ENCODE measurements at regions not wholly inside any gene's neighbourhood (a gene's known extent, or its start where the extent isn't known, plus 50 kb on each side); places are given as distances from the start of the nearest gene placed in this dataset.

DNA sequence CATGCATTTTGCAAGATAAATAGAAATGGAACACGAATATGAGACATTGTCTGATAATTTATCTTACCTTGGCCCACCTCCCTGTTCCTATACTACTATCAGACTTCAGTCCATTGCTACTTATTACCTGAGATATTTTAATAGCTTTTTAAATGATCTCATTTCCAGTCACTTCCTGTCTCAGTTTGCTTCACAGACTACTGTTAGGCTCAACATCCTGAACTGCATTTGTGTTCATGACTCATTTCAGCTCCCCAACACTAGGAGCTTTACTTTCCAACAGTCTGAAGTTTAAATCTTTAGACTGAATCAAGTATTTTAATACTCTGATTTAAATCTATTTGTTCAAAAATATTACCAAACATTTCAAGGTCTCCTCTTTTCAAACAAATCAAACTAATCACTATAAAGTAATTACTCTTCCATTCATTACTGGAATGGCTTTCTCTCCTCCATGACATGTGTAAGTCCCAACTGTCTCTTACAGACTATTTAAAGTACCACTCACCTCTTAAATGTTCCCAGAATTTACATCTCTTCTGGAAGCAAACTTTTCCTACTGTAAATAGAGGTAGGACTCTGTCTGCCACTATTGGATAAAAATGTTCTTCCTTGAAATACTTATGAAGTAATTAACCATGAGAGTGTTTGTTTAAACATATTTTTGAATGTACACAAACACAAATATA lies 1277.6 kb downstream of the ZPLD1 start:
- no peaks in the 10 kb centered on the region for H3K4me1 ChIP-seq (ENCODE audit: insufficient read depth)
- WGBS (ENCODE audit: low lambda C conversion rate, missing lambda C conversion rate): 62% methylated on average over 1 of the region's 1 CpG
- no peaks in the 10 kb centered on the region for H3K27me3 ChIP-seq
- no peak for DNase-seq (ENCODE audit: low spot score)
- no peaks in the 10 kb centered on the region for H4K20me1 ChIP-seq (ENCODE audit: insufficient read depth, poor library complexity, severe bottlenecking)
- no peaks in the 10 kb centered on the region for H3K36me3 ChIP-seq (replicated peaks; ENCODE audit: insufficient read depth, low read depth)
- no peak overlapping the region for H3K27ac ChIP-seq
- no peak overlapping the region for H3K4me3 ChIP-seq
- no peak for TF ChIP-seq EZH2phosphoT487 (IDR thresholded peaks at IDR 0.05; ENCODE audit: low read depth, severe bottlenecking, unreplicated experiment)
- no peak for TF ChIP-seq EZH2 (IDR thresholded peaks at IDR 0.05; ENCODE audit: borderline replicate concordance)
- TF ChIP-seq, protein P1, sequence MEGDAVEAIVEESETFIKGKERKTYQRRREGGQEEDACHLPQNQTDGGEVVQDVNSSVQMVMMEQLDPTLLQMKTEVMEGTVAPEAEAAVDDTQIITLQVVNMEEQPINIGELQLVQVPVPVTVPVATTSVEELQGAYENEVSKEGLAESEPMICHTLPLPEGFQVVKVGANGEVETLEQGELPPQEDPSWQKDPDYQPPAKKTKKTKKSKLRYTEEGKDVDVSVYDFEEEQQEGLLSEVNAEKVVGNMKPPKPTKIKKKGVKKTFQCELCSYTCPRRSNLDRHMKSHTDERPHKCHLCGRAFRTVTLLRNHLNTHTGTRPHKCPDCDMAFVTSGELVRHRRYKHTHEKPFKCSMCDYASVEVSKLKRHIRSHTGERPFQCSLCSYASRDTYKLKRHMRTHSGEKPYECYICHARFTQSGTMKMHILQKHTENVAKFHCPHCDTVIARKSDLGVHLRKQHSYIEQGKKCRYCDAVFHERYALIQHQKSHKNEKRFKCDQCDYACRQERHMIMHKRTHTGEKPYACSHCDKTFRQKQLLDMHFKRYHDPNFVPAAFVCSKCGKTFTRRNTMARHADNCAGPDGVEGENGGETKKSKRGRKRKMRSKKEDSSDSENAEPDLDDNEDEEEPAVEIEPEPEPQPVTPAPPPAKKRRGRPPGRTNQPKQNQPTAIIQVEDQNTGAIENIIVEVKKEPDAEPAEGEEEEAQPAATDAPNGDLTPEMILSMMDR (IDR thresholded peaks at IDR 0.05; ENCODE audit: poor library complexity): no peak
- no peaks in the 10 kb centered on the region for H3K9me2 ChIP-seq (replicated peaks; ENCODE audit: insufficient read depth)
- H2AFZ ChIP-seq: no peak overlapping the region
- no peaks in the 10 kb centered on the region for H3K79me2 ChIP-seq
- H3K9me3 ChIP-seq (ENCODE audit: low read depth): no peaks in the 10 kb centered on the region
- no peak overlapping the region for H3K4me2 ChIP-seq

DNA sequence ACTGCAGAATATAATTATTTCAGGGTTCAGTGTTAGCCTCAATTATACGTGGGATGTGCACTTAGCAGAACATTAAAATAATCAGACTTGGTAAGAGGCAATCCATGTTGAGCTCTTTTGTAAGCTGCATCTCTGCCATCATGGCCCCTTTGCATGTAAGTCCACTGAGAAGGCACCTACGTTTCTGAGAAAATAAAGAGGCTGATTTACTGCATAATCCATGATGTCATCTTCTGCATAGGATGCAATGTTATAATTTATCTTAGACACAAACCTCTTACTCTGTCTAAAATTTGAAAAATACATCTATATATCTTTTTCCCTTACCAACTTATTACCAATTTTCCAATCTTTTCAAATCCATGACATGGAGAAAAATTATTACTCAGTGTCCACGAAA lies 1294.7 kb downstream of the ZPLD1 start:
- WGBS (ENCODE audit: low lambda C conversion rate, missing lambda C conversion rate): 79% methylated on average over 3 of the region's 3 CpGs
- TF ChIP-seq, protein P1 (IDR thresholded peaks at IDR 0.05; ENCODE audit: poor library complexity): no peak
- no peak for TF ChIP-seq EZH2phosphoT487 (IDR thresholded peaks at IDR 0.05; ENCODE audit: low read depth, severe bottlenecking, unreplicated experiment)
- TF ChIP-seq EZH2 (IDR thresholded peaks at IDR 0.05; ENCODE audit: borderline replicate concordance): no peak
- no peaks in the 10 kb centered on the region for H3K4me1 ChIP-seq (ENCODE audit: insufficient read depth)
- no peak for DNase-seq (ENCODE audit: low spot score)
- H3K36me3 ChIP-seq (replicated peaks; ENCODE audit: insufficient read depth, low read depth): no peaks in the 10 kb centered on the region
- H3K4me2 ChIP-seq: no peak overlapping the region
- H3K27me3 ChIP-seq: no peaks in the 10 kb centered on the region
- H3K27ac ChIP-seq: no peak overlapping the region
- H3K9me2 ChIP-seq (replicated peaks; ENCODE audit: insufficient read depth): no peaks in the 10 kb centered on the region
- no peaks in the 10 kb centered on the region for H3K9me3 ChIP-seq (ENCODE audit: low read depth)
- H2AFZ ChIP-seq: no peak overlapping the region
- H3K4me3 ChIP-seq: no peak overlapping the region
- no peaks in the 10 kb centered on the region for H3K79me2 ChIP-seq
- H4K20me1 ChIP-seq (ENCODE audit: insufficient read depth, poor library complexity, severe bottlenecking): no peaks in the 10 kb centered on the region

DNA sequence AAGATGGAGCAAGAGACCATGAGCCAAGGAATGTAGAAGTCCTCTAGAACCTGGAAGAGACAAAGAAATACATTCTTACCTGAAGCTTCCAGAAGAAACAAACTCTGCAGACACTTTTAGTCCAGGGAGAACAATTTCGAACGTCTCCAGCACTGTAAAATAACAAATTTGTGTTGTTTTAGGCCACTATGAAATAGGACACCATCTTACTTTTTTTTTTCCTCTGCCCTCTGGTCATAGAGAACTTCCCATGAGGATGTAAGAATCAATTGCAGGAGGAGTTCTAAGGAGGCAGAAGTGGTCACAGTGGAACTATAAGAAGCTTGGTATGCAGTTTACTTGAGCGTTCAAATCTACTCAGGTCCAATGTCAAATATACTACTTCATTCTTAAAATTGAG lies 1295.9 kb downstream of the ZPLD1 start:
- TF ChIP-seq, protein P1 (IDR thresholded peaks at IDR 0.05; ENCODE audit: poor library complexity): no peak
- TF ChIP-seq EZH2 (IDR thresholded peaks at IDR 0.05; ENCODE audit: borderline replicate concordance) (no peak), EZH2phosphoT487 (IDR thresholded peaks at IDR 0.05; ENCODE audit: low read depth, severe bottlenecking, unreplicated experiment) (no peak)
- no peak overlapping the region for H3K4me3 ChIP-seq
- no peaks in the 10 kb centered on the region for H3K9me3 ChIP-seq (ENCODE audit: low read depth)
- no peaks in the 10 kb centered on the region for H3K4me1 ChIP-seq (ENCODE audit: insufficient read depth)
- DNase-seq (ENCODE audit: low spot score): no peak
- no peaks in the 10 kb centered on the region for H3K36me3 ChIP-seq (replicated peaks; ENCODE audit: insufficient read depth, low read depth)
- H4K20me1 ChIP-seq (ENCODE audit: insufficient read depth, poor library complexity, severe bottlenecking): no peaks in the 10 kb centered on the region
- no peaks in the 10 kb centered on the region for H3K9me2 ChIP-seq (replicated peaks; ENCODE audit: insufficient read depth)
- H2AFZ ChIP-seq: no peak overlapping the region
- no peaks in the 10 kb centered on the region for H3K27me3 ChIP-seq
- WGBS (ENCODE audit: low lambda C conversion rate, missing lambda C conversion rate): 78% methylated on average over 3 of the region's 3 CpGs
- H3K27ac ChIP-seq: no peak overlapping the region
- no peak overlapping the region for H3K4me2 ChIP-seq
- H3K79me2 ChIP-seq: no peaks in the 10 kb centered on the region
